G401 (cell line): ENCODE measurements at regions not wholly inside any gene's neighbourhood (a gene's known extent, or its start where the extent isn't known, plus 50 kb on each side); places are given as distances from the start of the nearest gene placed in this dataset.

Experiments
- DNase-seq: peaks from one replicate; pipeline ENCODE4 v3.0.0-alpha.2; 2015; ENCODE audit warnings: low spot score
- in situ Hi-C: cut with HindIII; loops from 2 replicates; pipeline ENCODE4 v1.10.0; 2016; ENCODE audit warnings: low sequenced_read_pairs, mixed read lengths

GRCh38 chr4:44804301-44804700, 77.9 kb upstream of the GNPDA2 start:
- DNase-seq, result no peak
- in situ Hi-C loops, result no loop called here

GRCh38 chr4:44801384-44801783, 75.0 kb upstream of the GNPDA2 start:
- no peak for DNase-seq
- in situ Hi-C loops, result no loop called here

DNA sequence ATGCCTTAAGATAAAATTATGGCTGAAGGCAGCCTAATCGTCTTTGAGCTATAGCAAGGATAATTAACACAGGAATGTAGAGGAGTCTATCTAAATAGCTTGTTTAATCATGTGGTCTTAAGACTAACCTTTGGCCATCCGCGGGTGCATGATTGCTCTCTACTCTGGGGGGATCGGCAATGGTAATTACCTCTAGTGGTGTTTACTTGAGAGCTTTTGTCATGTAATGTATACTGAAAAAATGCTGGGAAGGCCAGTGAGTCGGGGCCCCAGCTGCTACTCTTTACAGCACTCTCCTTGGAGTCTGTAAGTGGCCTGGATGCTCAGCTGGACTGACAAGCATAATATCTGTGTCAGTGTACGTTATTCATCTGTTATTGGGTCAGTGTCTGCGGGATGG, 65.5 kb upstream of the GNPDA2 start:
- in situ Hi-C loops, result no loop called here

DNA sequence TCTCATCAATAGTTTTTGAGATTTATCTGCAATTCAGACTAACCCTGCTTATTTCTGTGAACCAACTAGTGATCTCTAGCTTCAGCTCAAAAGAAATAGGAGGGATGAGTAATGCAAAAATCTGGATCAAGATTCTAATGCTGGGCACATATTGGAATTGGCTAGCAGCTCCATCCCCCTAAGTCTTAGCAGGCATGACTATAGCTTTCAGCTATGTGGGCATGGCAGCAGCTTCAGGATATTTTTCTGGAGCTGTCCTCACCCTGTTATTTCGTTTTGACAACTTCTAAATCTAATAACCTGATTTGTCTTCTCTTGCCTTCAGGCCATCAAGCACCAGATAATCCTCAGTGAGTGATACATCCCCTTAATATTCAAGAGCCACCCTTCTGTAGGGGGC, 50.8 kb upstream of the GNPDA2 start:
- DNase-seq, result no peak
- in situ Hi-C loops, result no loop called here

More for the DNA sequence above, 65.5 kb upstream of the GNPDA2 start:
- DNase-seq, result no peak
